Neural progenitor cell (in vitro differentiated cells): ENCODE measurements at regions not wholly inside any gene's neighbourhood (a gene's known extent, or its start where the extent isn't known, plus 50 kb on each side); places are given as distances from the start of the nearest gene placed in this dataset.

Source experiments
- DNase-seq: peaks from one replicate; pipeline ENCODE4 v3.0.0-alpha.2; 2016; ENCODE audit warnings: low spot score
- H2AFZ ChIP-seq: fragments of 200-600 bp; sonication (generic); replicated peaks from 2 replicates; pipeline ENCODE4 v1.6.1; 2016; ENCODE audit warnings: antibody characterized with exemption
- H3F3A ChIP-seq: fragments of 200-600 bp; sonication (generic); 2 replicates; pipeline ENCODE4 v1.6.1; 2016; ENCODE audit warnings: antibody characterized with exemption, low read depth
- H3K27ac ChIP-seq: fragments of 200-600 bp; sonication (generic); 2 replicates; pipeline ENCODE4 v1.5.1; 2016; ENCODE audit warnings: mild to moderate bottlenecking
- H3K27me3 ChIP-seq: fragments of 200-600 bp; sonication (generic); 2 replicates; pipeline ENCODE4 v1.6.1; 2016; ENCODE audit warnings: mild to moderate bottlenecking, moderate library complexity
- H3K36me3 ChIP-seq: fragments of 200-600 bp; sonication (generic); 2 replicates; pipeline ENCODE4 v1.5.1; 2016
- H3K4me1 ChIP-seq: fragments of 200-600 bp; sonication (generic); 2 replicates; pipeline ENCODE4 v1.6.1; 2016; ENCODE audit warnings: mixed run types
- H3K4me2 ChIP-seq: fragments of 200-600 bp; sonication (generic); 2 replicates; pipeline ENCODE4 v1.6.1; 2016
- H3K4me3 ChIP-seq: fragments of 200-600 bp; sonication (generic); 2 replicates; pipeline ENCODE4 v1.5.1; 2016
- H3K79me2 ChIP-seq: fragments of 200-600 bp; sonication (generic); 2 replicates; pipeline ENCODE4 v1.6.1; 2016; ENCODE audit warnings: low read depth
- H3K9ac ChIP-seq: fragments of 200-600 bp; sonication (generic); 2 replicates; pipeline ENCODE4 v1.6.1; 2016
- H3K9me3 ChIP-seq: fragments of 200-600 bp; sonication (generic); 2 replicates; pipeline ENCODE4 v1.5.1; 2016; ENCODE audit warnings: low read depth
- H4K20me1 ChIP-seq: fragments of 200-600 bp; sonication (generic); 2 replicates; pipeline ENCODE4 v1.6.1; 2016; ENCODE audit warnings: low read depth
- H3K27ac Mint-ChIP-seq: 3 replicates; pipeline ENCODE4 v1.8.0; 2021; ENCODE audit warnings: mixed read lengths
- H3K27me3 Mint-ChIP-seq: 2 replicates; pipeline ENCODE4 v1.8.0; 2022; ENCODE audit warnings: low read depth, mild to moderate bottlenecking, inconsistent platforms, moderate library complexity, mixed read lengths; ENCODE audit not compliant: insufficient read depth
- H3K36me3 Mint-ChIP-seq: 3 replicates; pipeline ENCODE4 v1.8.0; 2021; ENCODE audit warnings: mixed read lengths
- H3K4me1 Mint-ChIP-seq: 3 replicates; pipeline ENCODE4 v1.8.0; 2021; ENCODE audit warnings: mixed read lengths
- H3K4me3 Mint-ChIP-seq: 3 replicates; pipeline ENCODE4 v1.8.0; 2021; ENCODE audit warnings: mild to moderate bottlenecking, moderate library complexity, mixed read lengths
- H3K9me3 Mint-ChIP-seq: 3 replicates; pipeline ENCODE4 v1.8.0; 2020; ENCODE audit warnings: mixed read lengths
- EZH2 ChIP-seq: fragments of 200-600 bp; sonication (generic); IDR thresholded peaks from 2 replicates; pipeline ENCODE4 v1.6.1; 2017; ENCODE audit warnings: antibody characterized with exemption, mild to moderate bottlenecking, moderate library complexity
- EZH2phosphoT487 ChIP-seq: fragments of 200-600 bp; sonication (generic); IDR thresholded peaks from 2 replicates; pipeline ENCODE4 v1.6.1; 2017; ENCODE audit warnings: antibody characterized with exemption
- TF ChIP-seq, protein P1 (sequence below): fragments of 200-600 bp; sonication (generic); IDR thresholded peaks from 2 replicates; pipeline ENCODE4 v1.5.1; 2017; ENCODE audit warnings: antibody characterized with exemption, mild to moderate bottlenecking

- Mint-ChIP-seq H3K9me3 (no peaks in the 10 kb centered on the region), H3K4me1 (peaks cover 12% of the 10 kb centered on the region), H3K27me3 (no peaks in the 10 kb centered on the region), H3K27ac (no peak overlapping the region), H3K4me3 (no peak overlapping the region), H3K36me3 (no peaks in the 10 kb centered on the region)
- no peak for DNase-seq
- no peaks in the 10 kb centered on the region for H3F3A ChIP-seq
- H3K27ac ChIP-seq: no peak overlapping the region
- H2AFZ ChIP-seq: no peak overlapping the region
- no peaks in the 10 kb centered on the region for H3K4me1 ChIP-seq
- no peak overlapping the region for H3K9ac ChIP-seq
- H3K4me2 ChIP-seq: no peak overlapping the region
- TF ChIP-seq EZH2 (no peak), EZH2phosphoT487 (no peak)
- TF ChIP-seq, protein P1, sequence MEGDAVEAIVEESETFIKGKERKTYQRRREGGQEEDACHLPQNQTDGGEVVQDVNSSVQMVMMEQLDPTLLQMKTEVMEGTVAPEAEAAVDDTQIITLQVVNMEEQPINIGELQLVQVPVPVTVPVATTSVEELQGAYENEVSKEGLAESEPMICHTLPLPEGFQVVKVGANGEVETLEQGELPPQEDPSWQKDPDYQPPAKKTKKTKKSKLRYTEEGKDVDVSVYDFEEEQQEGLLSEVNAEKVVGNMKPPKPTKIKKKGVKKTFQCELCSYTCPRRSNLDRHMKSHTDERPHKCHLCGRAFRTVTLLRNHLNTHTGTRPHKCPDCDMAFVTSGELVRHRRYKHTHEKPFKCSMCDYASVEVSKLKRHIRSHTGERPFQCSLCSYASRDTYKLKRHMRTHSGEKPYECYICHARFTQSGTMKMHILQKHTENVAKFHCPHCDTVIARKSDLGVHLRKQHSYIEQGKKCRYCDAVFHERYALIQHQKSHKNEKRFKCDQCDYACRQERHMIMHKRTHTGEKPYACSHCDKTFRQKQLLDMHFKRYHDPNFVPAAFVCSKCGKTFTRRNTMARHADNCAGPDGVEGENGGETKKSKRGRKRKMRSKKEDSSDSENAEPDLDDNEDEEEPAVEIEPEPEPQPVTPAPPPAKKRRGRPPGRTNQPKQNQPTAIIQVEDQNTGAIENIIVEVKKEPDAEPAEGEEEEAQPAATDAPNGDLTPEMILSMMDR: no peak
- H3K36me3 ChIP-seq: no peaks in the 10 kb centered on the region
- H4K20me1 ChIP-seq: no peaks in the 10 kb centered on the region
- H3K4me3 ChIP-seq: no peak overlapping the region
- H3K27me3 ChIP-seq: no peaks in the 10 kb centered on the region
- no peaks in the 10 kb centered on the region for H3K9me3 ChIP-seq
- H3K79me2 ChIP-seq: no peaks in the 10 kb centered on the region
Measured at GRCh38 chr7:91661727-91662126, 218.8 kb downstream of the MTERF1 start.

DNA sequence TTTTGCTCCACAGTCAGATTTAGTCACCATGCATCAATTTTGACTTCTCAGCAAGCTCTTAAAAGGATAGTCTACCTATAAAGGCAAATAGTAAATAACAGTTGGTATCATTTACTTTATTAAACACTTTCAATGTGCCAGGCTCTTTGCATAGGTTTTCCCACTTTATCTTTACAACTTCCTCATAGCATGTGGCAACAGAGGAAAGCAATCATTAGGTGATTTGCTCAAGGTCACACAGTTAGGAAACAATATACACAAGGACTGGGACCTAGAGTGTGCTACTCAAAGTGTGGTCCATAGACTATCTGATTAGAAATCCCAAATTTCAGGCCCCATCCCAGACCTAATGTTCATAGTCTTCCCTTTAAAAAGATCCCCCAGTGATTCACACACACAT lies 212.3 kb downstream of the MTERF1 start:
- Mint-ChIP-seq H3K4me1 (peaks cover 4% of the 10 kb centered on the region), H3K27me3 (no peaks in the 10 kb centered on the region), H3K36me3 (no peaks in the 10 kb centered on the region), H3K9me3 (no peaks in the 10 kb centered on the region), H3K4me3 (no peak overlapping the region), H3K27ac (no peak overlapping the region)
- no peak overlapping the region for H3K9ac ChIP-seq
- no peaks in the 10 kb centered on the region for H3F3A ChIP-seq
- no peaks in the 10 kb centered on the region for H3K36me3 ChIP-seq
- no peak for TF ChIP-seq EZH2phosphoT487
- no peak for TF ChIP-seq EZH2
- H3K27me3 ChIP-seq: no peaks in the 10 kb centered on the region
- H3K4me2 ChIP-seq: no peak overlapping the region
- no peak overlapping the region for H2AFZ ChIP-seq
- no peaks in the 10 kb centered on the region for H4K20me1 ChIP-seq
- no peak overlapping the region for H3K4me3 ChIP-seq
- no peaks in the 10 kb centered on the region for H3K79me2 ChIP-seq
- H3K27ac ChIP-seq: no peak overlapping the region
- no peaks in the 10 kb centered on the region for H3K9me3 ChIP-seq
- no peak for DNase-seq
- no peaks in the 10 kb centered on the region for H3K4me1 ChIP-seq

- Histone ChIP-seq H3K9ac (no peak overlapping the region), H3K36me3 (no peaks in the 10 kb centered on the region), H3K79me2 (no peaks in the 10 kb centered on the region), H3K9me3 (no peaks in the 10 kb centered on the region), H3K27ac (no peak overlapping the region), H3K4me2 (no peak overlapping the region), H3K4me3 (no peak overlapping the region), H4K20me1 (no peaks in the 10 kb centered on the region), H3F3A (no peaks in the 10 kb centered on the region), H3K27me3 (no peaks in the 10 kb centered on the region), H2AFZ (no peak overlapping the region), H3K4me1 (no peaks in the 10 kb centered on the region)
- no peak overlapping the region for H3K27ac Mint-ChIP-seq
- H3K4me1 Mint-ChIP-seq: peaks cover 4% of the 10 kb centered on the region
- H3K36me3 Mint-ChIP-seq: no peaks in the 10 kb centered on the region
- DNase-seq: no peak
- no peaks in the 10 kb centered on the region for H3K9me3 Mint-ChIP-seq
- no peaks in the 10 kb centered on the region for H3K27me3 Mint-ChIP-seq
- no peak for TF ChIP-seq EZH2
- TF ChIP-seq, protein P1: no peak
- no peak overlapping the region for H3K4me3 Mint-ChIP-seq
Measured at GRCh38 chr7:91671245-91671644, 209.3 kb downstream of the MTERF1 start.

DNA sequence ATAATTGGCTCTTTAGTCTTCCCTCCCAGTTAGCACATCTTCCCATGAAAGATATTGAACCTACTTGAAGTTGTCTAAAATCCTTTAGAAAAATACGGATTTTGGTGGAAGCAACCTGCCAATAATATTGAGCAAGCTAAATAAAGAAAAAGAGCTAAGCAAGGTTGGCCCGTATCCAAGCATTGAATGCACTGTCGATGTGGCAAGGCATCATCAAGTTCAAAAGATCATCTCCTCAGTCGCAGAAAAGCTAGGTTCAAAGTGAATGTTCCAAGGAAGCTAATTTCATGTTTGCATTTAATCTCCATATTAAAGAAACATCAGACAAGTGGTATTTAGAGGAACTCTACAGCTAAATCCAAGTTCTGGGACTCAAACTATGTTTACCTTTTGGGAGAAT lies 206.0 kb downstream of the MTERF1 start:
- no peak for DNase-seq
- Histone ChIP-seq H3F3A (no peaks in the 10 kb centered on the region), H3K27me3 (no peaks in the 10 kb centered on the region), H3K36me3 (no peaks in the 10 kb centered on the region), H3K9me3 (no peaks in the 10 kb centered on the region), H3K27ac (no peak overlapping the region), H3K4me2 (no peak overlapping the region), H4K20me1 (no peaks in the 10 kb centered on the region), H3K4me3 (no peak overlapping the region), H3K9ac (no peak overlapping the region), H2AFZ (no peak overlapping the region), H3K79me2 (no peaks in the 10 kb centered on the region), H3K4me1 (no peaks in the 10 kb centered on the region)
- Mint-ChIP-seq H3K27me3 (no peaks in the 10 kb centered on the region), H3K27ac (no peak overlapping the region), H3K9me3 (peaks cover 4% of the 10 kb centered on the region), H3K4me1 (peaks cover 4% of the 10 kb centered on the region), H3K36me3 (peaks cover 3% of the 10 kb centered on the region), H3K4me3 (no peak overlapping the region)
- TF ChIP-seq, protein P1: no peak
- no peak for TF ChIP-seq EZH2
- TF ChIP-seq EZH2phosphoT487: no peak
